Dendritic cell treated with granulocyte-macrophage colony-stimulating factor and Interleukin-4, amounts not matched to agents 40 ng/mL and 50 ng/mL, for 4 days (primary cell): ENCODE measurements at regions not wholly inside any gene's neighbourhood (a gene's known extent, or its start where the extent isn't known, plus 50 kb on each side); places are given as distances from the start of the nearest gene placed in this dataset.

Experiments
- H3K27ac Mint-ChIP-seq: one replicate; pipeline ENCODE4 v1.8.0; 2022; ENCODE audit warnings: mild to moderate bottlenecking, mixed read lengths
- H3K27me3 Mint-ChIP-seq: one replicate; pipeline ENCODE4 v1.8.0; 2022; ENCODE audit warnings: mild to moderate bottlenecking, mixed read lengths
- H3K36me3 Mint-ChIP-seq: one replicate; pipeline ENCODE4 v1.8.0; 2022; ENCODE audit warnings: low read depth, mixed read lengths
- H3K4me1 Mint-ChIP-seq: one replicate; pipeline ENCODE4 v1.8.0; 2022; ENCODE audit warnings: low read depth, mixed read lengths
- H3K4me3 Mint-ChIP-seq: one replicate; pipeline ENCODE4 v1.8.0; 2022; ENCODE audit warnings: mild to moderate bottlenecking, moderate library complexity, mixed read lengths
- H3K9me3 Mint-ChIP-seq: one replicate; pipeline ENCODE4 v1.8.0; 2022; ENCODE audit warnings: mixed read lengths
- intact Hi-C: fragments of 100-400 bp; cut with micrococcal nuclease; formaldehyde crosslinking; loops from one replicate; pipeline ENCODE4 v1.15.0; 2022

GRCh38 chr4:56286763-56287162 lies 100.5 kb downstream of the AASDH start:
- Mint-ChIP-seq H3K36me3 (no peaks in the 10 kb centered on the region), H3K27me3 (no peaks in the 10 kb centered on the region), H3K9me3 (no peaks in the 10 kb centered on the region), H3K4me3 (no peak overlapping the region), H3K27ac (no peak overlapping the region), H3K4me1 (no peaks in the 10 kb centered on the region)
- intact Hi-C loops = no loop called here

DNA sequence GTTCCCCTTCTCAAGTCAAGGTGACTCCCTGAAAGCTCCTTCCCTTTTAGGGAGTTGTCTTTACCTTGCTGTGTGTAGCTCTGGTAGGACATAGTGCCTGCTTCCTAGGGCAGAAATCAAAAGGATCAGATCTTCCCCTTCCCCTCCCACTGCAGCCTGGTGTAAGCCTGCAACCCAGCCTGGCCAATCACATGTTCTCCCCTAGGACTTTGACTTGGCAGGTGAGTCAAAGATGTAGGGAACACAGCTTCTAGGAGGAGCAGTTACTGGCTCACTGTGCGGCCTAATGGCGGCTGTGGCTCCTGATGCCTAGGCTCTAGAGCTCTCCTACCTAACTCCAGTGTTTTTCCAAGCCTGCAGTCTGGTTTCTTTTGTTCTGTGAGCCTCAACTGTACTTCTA lies 103.9 kb downstream of the AASDH start:
- H3K36me3 Mint-ChIP-seq = no peaks in the 10 kb centered on the region
- H3K4me1 Mint-ChIP-seq = no peaks in the 10 kb centered on the region
- no peaks in the 10 kb centered on the region for H3K27me3 Mint-ChIP-seq
- H3K27ac Mint-ChIP-seq = no peak overlapping the region
- no peak overlapping the region for H3K4me3 Mint-ChIP-seq
- H3K9me3 Mint-ChIP-seq = no peaks in the 10 kb centered on the region
- intact Hi-C loops = no loop called here

GRCh38 chr4:56282004-56282403 lies 105.3 kb downstream of the AASDH start:
- Mint-ChIP-seq H3K4me1 (no peaks in the 10 kb centered on the region), H3K36me3 (no peaks in the 10 kb centered on the region), H3K4me3 (no peak overlapping the region), H3K9me3 (no peaks in the 10 kb centered on the region), H3K27me3 (no peaks in the 10 kb centered on the region), H3K27ac (no peak overlapping the region)
- intact Hi-C loops = no loop called here

GRCh38 chr4:56276547-56276946 lies 110.7 kb downstream of the AASDH start:
- H3K36me3 Mint-ChIP-seq = no peaks in the 10 kb centered on the region
- no peaks in the 10 kb centered on the region for H3K9me3 Mint-ChIP-seq
- no peaks in the 10 kb centered on the region for H3K27me3 Mint-ChIP-seq
- H3K4me3 Mint-ChIP-seq = no peak overlapping the region
- no peak overlapping the region for H3K27ac Mint-ChIP-seq
- intact Hi-C loops = no loop called here
- H3K4me1 Mint-ChIP-seq = no peaks in the 10 kb centered on the region

GRCh38 chr4:56273391-56273790 lies 113.9 kb downstream of the AASDH start:
- no peak overlapping the region for H3K27ac Mint-ChIP-seq
- no peaks in the 10 kb centered on the region for H3K27me3 Mint-ChIP-seq
- H3K4me1 Mint-ChIP-seq = no peaks in the 10 kb centered on the region
- H3K4me3 Mint-ChIP-seq = no peak overlapping the region
- H3K36me3 Mint-ChIP-seq = no peaks in the 10 kb centered on the region
- intact Hi-C loops = no loop called here
- H3K9me3 Mint-ChIP-seq = no peaks in the 10 kb centered on the region

DNA sequence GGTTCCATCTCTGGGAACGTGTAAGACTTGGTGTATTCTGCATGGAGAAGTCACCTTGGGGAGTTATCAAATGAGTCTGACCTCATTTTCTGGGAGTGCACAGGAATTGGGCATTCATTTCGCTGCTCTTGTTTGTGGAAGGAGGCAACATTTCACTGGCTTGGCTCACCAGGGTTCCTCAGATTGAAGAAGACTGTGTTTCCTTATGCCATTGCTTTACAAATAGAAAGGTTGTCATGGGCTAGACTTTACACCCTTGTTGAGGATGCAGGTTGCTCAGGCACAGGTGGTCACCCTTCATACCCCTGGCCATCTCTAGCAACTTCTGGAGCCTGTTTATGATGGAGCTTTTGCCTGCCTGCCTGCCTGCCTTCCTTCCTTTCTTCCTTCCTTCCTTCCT lies 114.4 kb downstream of the AASDH start:
- Mint-ChIP-seq H3K27me3 (no peaks in the 10 kb centered on the region), H3K4me1 (no peaks in the 10 kb centered on the region), H3K27ac (no peak overlapping the region), H3K9me3 (no peaks in the 10 kb centered on the region), H3K4me3 (no peak overlapping the region), H3K36me3 (no peaks in the 10 kb centered on the region)
- intact Hi-C loops = no loop called here

GRCh38 chr4:56272003-56272402 lies 115.3 kb downstream of the AASDH start:
- Mint-ChIP-seq H3K9me3 (no peaks in the 10 kb centered on the region), H3K4me3 (no peak overlapping the region), H3K4me1 (no peaks in the 10 kb centered on the region), H3K27ac (no peak overlapping the region), H3K36me3 (no peaks in the 10 kb centered on the region), H3K27me3 (no peaks in the 10 kb centered on the region)
- intact Hi-C loops = no loop called here

- intact Hi-C loops = no loop called here
- H3K4me1 Mint-ChIP-seq = no peaks in the 10 kb centered on the region
- no peak overlapping the region for H3K4me3 Mint-ChIP-seq
Observed at GRCh38 chr4:56271131-56271530, 116.2 kb downstream of the AASDH start.

GRCh38 chr4:56267558-56267957 lies 119.7 kb downstream of the AASDH start:
- Mint-ChIP-seq H3K9me3 (peaks cover 17% of the 10 kb centered on the region), H3K27ac (no peak overlapping the region), H3K36me3 (no peaks in the 10 kb centered on the region), H3K4me3 (no peak overlapping the region), H3K4me1 (no peaks in the 10 kb centered on the region), H3K27me3 (no peaks in the 10 kb centered on the region)
- intact Hi-C loops = no loop called here

More at GRCh38 chr4:56271131-56271530, 116.2 kb downstream of the AASDH start:
- Mint-ChIP-seq H3K27ac (no peak overlapping the region), H3K9me3 (no peaks in the 10 kb centered on the region), H3K36me3 (no peaks in the 10 kb centered on the region), H3K27me3 (no peaks in the 10 kb centered on the region)

- H3K27ac Mint-ChIP-seq = no peak overlapping the region
- intact Hi-C loops = no loop called here
- H3K4me3 Mint-ChIP-seq = no peak overlapping the region
Observed at GRCh38 chr4:56264873-56265272, 122.4 kb downstream of the AASDH start.

DNA sequence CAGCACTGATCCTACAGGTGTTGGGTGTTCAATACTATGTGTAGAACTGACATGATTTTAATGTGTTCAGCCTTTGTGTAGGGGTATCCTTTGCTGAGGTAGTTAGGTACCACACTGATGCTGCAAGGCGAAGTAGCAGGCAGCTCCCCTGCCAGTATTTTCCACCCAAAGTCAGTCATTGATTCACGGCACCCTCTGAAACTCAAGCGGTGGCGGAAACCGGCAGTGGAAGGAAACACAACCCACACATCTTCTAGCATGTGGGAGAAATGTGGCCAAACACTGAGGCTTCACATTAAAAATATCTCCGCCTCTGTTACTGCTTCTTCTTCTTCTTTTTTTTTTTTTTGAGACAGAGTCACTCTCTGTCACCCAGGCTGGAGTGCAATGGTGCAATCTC lies 126.3 kb downstream of the AASDH start:
- no peaks in the 10 kb centered on the region for H3K4me1 Mint-ChIP-seq
- no peaks in the 10 kb centered on the region for H3K27me3 Mint-ChIP-seq
- H3K4me3 Mint-ChIP-seq = no peak overlapping the region
- no peaks in the 10 kb centered on the region for H3K36me3 Mint-ChIP-seq
- no peak overlapping the region for H3K27ac Mint-ChIP-seq
- H3K9me3 Mint-ChIP-seq = peaks cover 17% of the 10 kb centered on the region
- intact Hi-C loops = no loop called here

More at GRCh38 chr4:56264873-56265272, 122.4 kb downstream of the AASDH start:
- Mint-ChIP-seq H3K9me3 (peaks cover 17% of the 10 kb centered on the region), H3K36me3 (no peaks in the 10 kb centered on the region), H3K4me1 (no peaks in the 10 kb centered on the region), H3K27me3 (no peaks in the 10 kb centered on the region)

DNA sequence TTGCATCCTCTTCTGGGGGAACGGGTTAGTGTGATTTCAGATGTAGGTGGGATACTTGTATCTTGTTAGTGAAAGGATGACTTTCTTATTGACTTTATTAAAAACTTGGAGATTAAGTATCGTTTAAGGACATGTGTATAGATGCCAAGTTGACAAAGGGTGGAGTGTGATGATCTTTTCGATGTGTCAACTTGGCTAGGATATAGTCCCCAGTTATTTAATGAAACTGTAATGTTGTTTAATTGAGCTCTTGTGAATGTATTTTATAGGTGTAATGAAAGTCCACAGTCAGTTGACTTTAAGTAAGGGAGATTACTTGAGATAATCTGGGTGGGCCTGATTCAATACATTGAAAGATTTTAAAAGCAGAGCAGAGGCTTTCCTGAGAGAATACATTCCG lies 127.0 kb downstream of the AASDH start:
- intact Hi-C loops = no loop called here
- H3K27me3 Mint-ChIP-seq = no peaks in the 10 kb centered on the region
- H3K36me3 Mint-ChIP-seq = no peaks in the 10 kb centered on the region
- no peaks in the 10 kb centered on the region for H3K4me1 Mint-ChIP-seq
- peaks cover 17% of the 10 kb centered on the region for H3K9me3 Mint-ChIP-seq
- no peak overlapping the region for H3K4me3 Mint-ChIP-seq
- H3K27ac Mint-ChIP-seq = no peak overlapping the region

- Mint-ChIP-seq H3K36me3 (no peaks in the 10 kb centered on the region), H3K27ac (no peak overlapping the region), H3K4me1 (no peaks in the 10 kb centered on the region), H3K4me3 (no peak overlapping the region), H3K9me3 (peaks cover 17% of the 10 kb centered on the region), H3K27me3 (no peaks in the 10 kb centered on the region)
- intact Hi-C loops = no loop called here
Observed at GRCh38 chr4:56259655-56260054, 127.6 kb downstream of the AASDH start.

DNA sequence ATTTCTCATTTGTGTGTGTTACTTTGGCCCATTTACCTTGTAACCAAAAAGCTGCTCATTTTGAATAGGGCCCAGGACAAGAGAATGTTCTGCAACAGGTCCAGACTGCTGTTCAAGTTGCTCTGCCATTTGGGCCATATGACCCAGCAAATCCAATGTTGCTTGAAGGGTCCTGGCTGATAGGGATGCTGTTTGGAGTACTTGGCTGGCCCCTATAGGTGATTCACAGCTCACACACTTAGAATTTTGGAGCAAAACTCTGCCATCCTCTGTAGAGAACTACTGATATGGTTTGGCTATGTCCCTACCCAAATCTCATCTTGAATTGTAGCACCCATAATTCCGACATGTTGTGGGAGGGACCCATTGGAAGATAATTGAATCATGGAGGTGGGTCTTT lies 131.5 kb downstream of the AASDH start:
- no peaks in the 10 kb centered on the region for H3K9me3 Mint-ChIP-seq
- no peaks in the 10 kb centered on the region for H3K27me3 Mint-ChIP-seq
- no peak overlapping the region for H3K27ac Mint-ChIP-seq
- no peaks in the 10 kb centered on the region for H3K36me3 Mint-ChIP-seq
- no peak overlapping the region for H3K4me3 Mint-ChIP-seq
- no peaks in the 10 kb centered on the region for H3K4me1 Mint-ChIP-seq
- intact Hi-C loops = no loop called here

DNA sequence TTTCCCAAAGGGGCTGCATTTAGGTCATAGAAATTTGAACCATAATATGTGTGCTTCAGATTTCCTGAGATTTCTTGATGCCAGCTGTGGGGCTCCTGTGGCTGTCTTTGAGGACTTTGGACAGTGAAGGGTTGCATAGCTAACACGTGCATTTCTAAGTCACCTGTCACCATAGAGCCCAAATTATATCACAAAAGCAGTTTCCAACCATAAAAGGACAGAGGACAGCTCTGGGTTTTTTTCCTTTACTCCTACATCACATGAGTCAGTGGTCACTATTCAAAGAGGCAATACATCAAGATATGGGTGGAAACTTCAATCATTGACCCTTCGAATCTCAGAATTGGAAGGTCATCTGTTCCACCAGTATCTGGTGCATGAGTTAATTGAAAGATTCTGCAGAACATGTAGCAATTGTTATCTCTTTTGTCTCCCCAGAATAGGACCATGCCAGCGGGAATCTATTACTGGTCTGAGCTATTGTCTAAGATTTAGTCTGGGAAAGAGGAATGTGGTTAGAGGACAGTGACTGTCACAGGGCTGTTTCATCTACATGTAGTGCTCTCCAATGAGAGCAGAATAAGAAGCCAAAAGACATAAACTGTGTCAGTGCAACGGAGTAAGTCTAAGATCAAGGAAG lies 133.5 kb downstream of the AASDH start:
- Mint-ChIP-seq H3K4me1 (no peaks in the 10 kb centered on the region), H3K9me3 (no peaks in the 10 kb centered on the region), H3K4me3 (no peak overlapping the region), H3K27ac (no peak overlapping the region), H3K27me3 (no peaks in the 10 kb centered on the region), H3K36me3 (no peaks in the 10 kb centered on the region)
- intact Hi-C loops = no loop called here
